Activated CD8-positive, alpha-beta T cell treated with anti-CD3 and anti-CD28 coated beads, Interleukin-2, amount 10 ng/mL, durations not matched to agents 7 days and 5 days (primary cell): ENCODE measurements at regions not wholly inside any gene's neighbourhood (a gene's known extent, or its start where the extent isn't known, plus 50 kb on each side); places are given as distances from the start of the nearest gene placed in this dataset.

Source experiments
- ATAC-seq: fragments of 150-1000 bp; cut with Tn5 transposase; one replicate; pipeline ENCODE4 v1.10.0; 2021; ENCODE audit warnings: moderate library complexity
- CTCF ChIA-PET: fragments of 350-600 bp; sonication (Branson Sonifier 250); formaldehyde crosslinking; loops from one replicate; lab custom pipeline; 2021; ENCODE audit warnings: antibody characterized with exemption; lab: Charles Lee
- POLR2A ChIA-PET: fragments of 350-600 bp; sonication (Branson Sonifier 250); formaldehyde crosslinking; loops from one replicate; lab custom pipeline; 2021; ENCODE audit warnings: antibody characterized with exemption; lab: Charles Lee
- DNase-seq: peaks from one replicate; pipeline ENCODE4 v3.0.0-alpha.2; 2020
- H3K27ac Mint-ChIP-seq: one replicate; pipeline ENCODE4 v1.8.0; 2021; ENCODE audit warnings: mild to moderate bottlenecking, mixed read lengths
- H3K27me3 Mint-ChIP-seq: one replicate; pipeline ENCODE4 v1.8.0; 2021; ENCODE audit warnings: low read depth, mixed read lengths
- H3K36me3 Mint-ChIP-seq: one replicate; pipeline ENCODE4 v1.8.0; 2021; ENCODE audit warnings: low read depth, mixed read lengths
- H3K4me1 Mint-ChIP-seq: one replicate; pipeline ENCODE4 v1.8.0; 2021; ENCODE audit warnings: low read depth, mixed read lengths
- H3K4me3 Mint-ChIP-seq: one replicate; pipeline ENCODE4 v1.8.0; 2021; ENCODE audit warnings: mild to moderate bottlenecking, mixed read lengths
- H3K9me3 Mint-ChIP-seq: one replicate; pipeline ENCODE4 v1.8.0; 2022; ENCODE audit warnings: mixed read lengths; ENCODE audit not compliant: insufficient read depth

DNA sequence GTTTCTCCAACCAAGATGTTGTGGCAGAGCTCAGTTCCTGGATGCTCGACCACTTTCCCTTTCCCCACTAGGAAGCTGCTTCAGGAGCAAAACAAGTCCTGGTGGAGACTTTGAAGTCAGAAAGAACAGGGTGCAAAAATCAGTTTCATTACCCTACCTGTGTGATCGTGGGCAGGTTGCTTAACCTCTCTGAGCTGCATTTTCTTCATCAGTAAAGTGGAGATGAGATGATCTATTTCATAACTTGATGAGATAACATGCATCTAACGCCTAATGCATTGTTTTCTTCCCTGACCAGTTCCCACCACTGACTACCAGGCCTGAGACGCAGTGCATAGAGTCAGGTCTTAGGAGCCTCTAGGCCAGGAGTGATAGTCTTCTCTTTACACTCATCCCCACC lies 470.0 kb downstream of the SOX6 start:
- ATAC-seq (no peak), DNase-seq (no peak)
- POLR2A ChIA-PET: no interaction called here
- H3K9me3 Mint-ChIP-seq: no peaks in the 10 kb centered on the region
- H3K27ac Mint-ChIP-seq: no peak overlapping the region
- no peaks in the 10 kb centered on the region for H3K4me1 Mint-ChIP-seq
- CTCF ChIA-PET: no interaction called here
- peaks cover 4% of the 10 kb centered on the region for H3K27me3 Mint-ChIP-seq
- H3K36me3 Mint-ChIP-seq: no peaks in the 10 kb centered on the region
- H3K4me3 Mint-ChIP-seq: no peak overlapping the region

DNA sequence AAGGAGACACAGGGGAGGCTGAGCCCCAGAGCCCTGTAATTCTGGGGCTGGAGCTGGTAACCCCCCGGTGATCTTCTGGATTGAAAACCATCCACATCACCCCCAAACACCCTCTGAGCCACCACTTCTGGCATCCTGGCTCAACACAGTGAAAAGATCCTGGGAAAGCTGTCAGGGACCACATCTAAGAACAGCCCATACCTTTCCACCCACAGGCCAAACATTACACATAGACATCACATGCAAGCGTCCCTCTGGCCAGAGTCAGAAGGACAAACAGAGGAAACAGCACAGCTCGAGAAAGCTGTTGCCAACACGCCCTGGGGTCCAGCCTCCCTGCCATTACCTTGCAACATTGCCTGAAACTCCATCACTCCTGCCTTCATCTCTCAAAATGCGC lies 469.5 kb downstream of the SOX6 start:
- H3K27me3 Mint-ChIP-seq: peaks cover 4% of the 10 kb centered on the region
- POLR2A ChIA-PET: no interaction called here
- no peaks in the 10 kb centered on the region for H3K4me1 Mint-ChIP-seq
- no peak overlapping the region for H3K4me3 Mint-ChIP-seq
- no peak overlapping the region for H3K27ac Mint-ChIP-seq
- ATAC-seq: no peak
- CTCF ChIA-PET: no interaction called here
- no peak for DNase-seq
- no peaks in the 10 kb centered on the region for H3K36me3 Mint-ChIP-seq
- H3K9me3 Mint-ChIP-seq: no peaks in the 10 kb centered on the region

DNA sequence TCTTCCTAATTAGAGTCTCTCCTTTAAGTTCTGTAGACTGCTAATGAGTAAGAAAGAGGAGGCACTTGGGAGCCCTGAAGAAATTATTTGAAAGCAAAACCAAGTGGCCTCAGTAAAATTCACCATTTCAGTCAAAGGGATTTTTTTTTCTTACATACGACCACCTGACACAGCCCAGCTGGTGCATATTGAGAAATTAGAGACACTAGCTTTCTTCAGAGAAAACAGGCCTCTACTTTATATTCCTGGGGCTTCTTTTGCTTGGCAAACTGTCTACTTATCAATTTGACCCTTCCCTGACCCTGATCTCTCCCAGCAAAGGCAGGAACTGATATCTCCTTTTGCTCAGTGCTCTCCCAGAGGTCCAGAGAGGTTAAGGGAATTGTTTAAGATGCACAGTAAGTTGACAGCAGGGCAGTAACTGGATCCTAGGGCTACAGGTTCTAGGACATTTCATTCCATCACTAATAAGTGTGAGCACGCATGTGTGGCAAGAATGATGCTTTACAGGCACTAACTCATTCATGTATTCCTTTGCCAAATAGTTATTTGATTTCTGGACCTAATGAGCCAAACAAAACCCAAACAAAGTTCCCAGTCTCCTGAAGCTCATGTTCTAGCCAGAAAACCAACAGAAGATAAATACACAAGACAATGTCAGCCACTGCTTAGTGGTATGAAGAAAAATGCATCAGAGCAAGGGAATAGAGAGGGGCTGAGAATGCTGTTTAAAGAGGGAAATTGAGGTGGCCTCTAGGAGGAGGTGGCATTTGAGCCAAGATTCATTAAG lies 467.6 kb downstream of the SOX6 start:
- Mint-ChIP-seq H3K27ac (no peak overlapping the region), H3K27me3 (peaks cover 4% of the 10 kb centered on the region), H3K36me3 (no peaks in the 10 kb centered on the region), H3K4me3 (no peak overlapping the region), H3K4me1 (no peaks in the 10 kb centered on the region), H3K9me3 (no peaks in the 10 kb centered on the region)
- ChIA-PET CTCF (no interaction called here), POLR2A (no interaction called here)
- no peak for ATAC-seq
- no peak for DNase-seq

DNA sequence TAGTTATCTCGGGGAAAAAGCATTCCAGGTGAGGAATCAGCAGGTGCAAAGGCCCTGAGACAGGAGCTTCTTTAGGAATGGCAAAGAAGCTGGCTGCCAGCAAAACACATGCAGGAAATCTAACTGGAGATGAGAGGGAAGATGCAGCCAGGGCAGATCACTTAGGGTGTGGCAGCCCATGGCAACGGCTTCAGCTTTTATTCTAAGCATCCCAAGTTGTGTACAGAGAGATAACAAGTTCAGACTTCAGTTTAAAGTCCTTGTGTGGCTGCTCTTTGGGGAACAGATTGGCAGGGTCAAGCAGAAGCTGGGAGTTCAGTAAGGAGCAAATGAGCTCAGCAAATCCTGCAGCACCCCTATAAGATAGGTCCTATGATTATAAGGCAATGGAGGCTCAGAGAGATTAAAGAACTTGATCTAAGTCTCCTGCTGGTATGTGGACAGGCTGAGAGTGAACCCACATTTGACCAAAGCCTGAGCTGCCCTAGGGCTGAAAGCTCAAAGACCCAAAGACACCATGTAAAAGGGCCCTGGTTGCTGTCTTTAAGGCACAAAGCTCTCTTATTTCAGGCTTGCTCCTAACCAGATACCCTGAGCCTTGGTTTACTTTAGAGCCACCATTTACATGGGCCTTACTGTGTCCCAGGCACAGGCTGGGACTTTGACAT lies 466.8 kb downstream of the SOX6 start:
- ATAC-seq: no peak
- peaks cover 4% of the 10 kb centered on the region for H3K27me3 Mint-ChIP-seq
- no peaks in the 10 kb centered on the region for H3K4me1 Mint-ChIP-seq
- H3K27ac Mint-ChIP-seq: no peak overlapping the region
- no peaks in the 10 kb centered on the region for H3K36me3 Mint-ChIP-seq
- no peak for DNase-seq
- ChIA-PET POLR2A (no interaction called here), CTCF (no interaction called here)
- no peaks in the 10 kb centered on the region for H3K9me3 Mint-ChIP-seq
- no peak overlapping the region for H3K4me3 Mint-ChIP-seq

DNA sequence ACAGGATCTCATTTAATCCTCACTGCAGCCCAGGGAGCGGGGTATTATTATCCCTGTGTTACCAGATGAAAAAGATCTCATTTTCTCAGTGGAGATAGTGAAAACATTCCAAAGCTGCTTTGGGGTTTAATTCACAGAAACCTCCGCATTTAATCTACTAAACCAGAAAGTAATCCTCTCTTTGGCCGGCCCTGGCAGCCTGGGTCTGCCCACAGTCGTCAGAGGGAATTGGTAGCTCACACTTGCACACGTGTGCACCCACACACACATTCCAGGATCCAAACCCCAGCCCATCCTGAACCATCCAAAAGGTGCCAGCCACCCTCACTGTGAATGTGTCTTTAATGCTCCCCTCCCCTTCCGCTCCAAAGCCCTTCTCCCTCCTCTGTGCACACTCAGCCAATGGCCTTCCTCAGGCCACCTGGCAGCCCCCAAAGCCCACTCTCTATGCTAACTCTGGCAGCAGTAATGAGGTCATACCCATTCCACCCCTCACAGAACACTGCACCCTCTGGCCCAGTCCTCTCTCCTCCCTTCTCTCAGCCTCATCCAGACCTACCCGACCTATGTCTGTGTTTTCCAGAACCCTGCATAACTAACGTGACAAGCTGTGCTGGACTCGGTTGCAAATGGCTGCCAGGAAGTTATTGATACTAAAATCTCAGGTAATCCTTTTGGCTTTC lies 466.2 kb downstream of the SOX6 start:
- Mint-ChIP-seq H3K27me3 (peaks cover 4% of the 10 kb centered on the region), H3K27ac (no peak overlapping the region), H3K4me1 (no peaks in the 10 kb centered on the region), H3K4me3 (no peak overlapping the region), H3K9me3 (no peaks in the 10 kb centered on the region), H3K36me3 (no peaks in the 10 kb centered on the region)
- ChIA-PET POLR2A (no interaction called here), CTCF (no interaction called here)
- DNase-seq (no peak), ATAC-seq (no peak)

DNA sequence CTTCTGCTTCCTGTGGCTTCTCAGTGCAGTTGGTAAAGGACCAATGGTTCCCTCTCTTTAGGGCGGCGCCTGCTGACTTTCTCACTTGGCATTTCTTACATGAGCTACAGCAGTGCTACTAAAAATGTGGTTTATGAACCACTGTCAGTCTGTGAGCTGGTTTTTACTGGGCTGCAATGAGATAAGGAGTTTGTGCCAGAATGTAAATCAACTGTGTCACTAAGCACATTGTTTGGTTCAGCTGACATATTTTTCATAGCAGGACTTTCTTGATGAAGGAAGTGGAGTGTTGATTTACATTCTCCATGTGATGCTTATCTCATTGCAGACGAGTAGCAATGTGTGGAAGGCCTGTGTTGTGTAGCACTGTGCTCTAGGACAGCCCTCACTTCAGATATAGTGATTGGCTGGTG lies 463.3 kb downstream of the SOX6 start:
- no peaks in the 10 kb centered on the region for H3K4me1 Mint-ChIP-seq
- no peaks in the 10 kb centered on the region for H3K36me3 Mint-ChIP-seq
- POLR2A ChIA-PET: no interaction called here
- no peak for ATAC-seq
- H3K27me3 Mint-ChIP-seq: peaks cover 4% of the 10 kb centered on the region
- H3K27ac Mint-ChIP-seq: no peak overlapping the region
- CTCF ChIA-PET: no interaction called here
- no peak overlapping the region for H3K4me3 Mint-ChIP-seq
- H3K9me3 Mint-ChIP-seq: no peaks in the 10 kb centered on the region
- no peak for DNase-seq

DNA sequence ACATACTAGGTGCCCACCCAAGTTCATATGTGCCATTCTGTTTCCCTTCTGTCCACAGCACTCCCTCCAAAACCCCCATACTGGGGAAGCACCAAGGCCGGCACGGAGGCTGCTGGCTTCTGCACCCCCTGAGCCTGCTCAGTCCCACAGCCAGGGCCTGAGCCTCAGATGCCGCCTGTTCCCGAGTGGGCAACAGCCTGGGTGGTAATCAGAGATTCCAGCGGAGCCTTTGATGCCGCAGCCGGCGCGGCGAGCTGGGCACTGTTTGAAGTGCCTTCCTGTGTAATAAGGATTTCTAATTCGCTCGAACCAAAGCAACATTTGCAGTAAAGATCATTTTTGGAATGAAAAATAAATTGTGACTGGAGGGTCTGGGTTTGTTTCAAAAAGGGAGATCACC lies 460.3 kb downstream of the SOX6 start:
- ChIA-PET CTCF (no interaction called here), POLR2A (no interaction called here)
- DNase-seq (no peak), ATAC-seq (no peak)
- no peak overlapping the region for H3K27ac Mint-ChIP-seq
- H3K27me3 Mint-ChIP-seq: no peaks in the 10 kb centered on the region
- no peaks in the 10 kb centered on the region for H3K9me3 Mint-ChIP-seq
- H3K36me3 Mint-ChIP-seq: no peaks in the 10 kb centered on the region
- H3K4me1 Mint-ChIP-seq: no peaks in the 10 kb centered on the region
- no peak overlapping the region for H3K4me3 Mint-ChIP-seq

DNA sequence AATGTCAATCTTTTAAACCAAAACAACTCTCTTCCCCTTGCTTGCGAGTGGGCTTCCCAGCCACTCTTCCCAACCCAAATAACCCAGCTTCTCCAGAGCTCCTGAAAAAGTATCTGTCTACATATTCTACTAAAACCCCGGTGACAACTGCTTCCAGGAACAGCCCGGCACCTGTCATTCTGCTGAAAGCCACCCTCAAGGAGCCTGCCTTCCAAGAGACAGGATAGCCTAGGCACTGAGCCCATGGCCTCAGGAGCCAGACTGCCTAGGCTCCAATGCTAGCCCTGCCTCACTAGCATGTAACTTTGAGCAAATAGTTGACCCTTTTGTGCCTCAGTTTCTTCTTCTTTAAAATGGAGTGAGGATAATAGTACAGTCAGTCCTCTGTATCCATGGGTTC lies 459.8 kb downstream of the SOX6 start:
- no peaks in the 10 kb centered on the region for H3K4me1 Mint-ChIP-seq
- ChIA-PET POLR2A (no interaction called here), CTCF (no interaction called here)
- H3K36me3 Mint-ChIP-seq: no peaks in the 10 kb centered on the region
- no peaks in the 10 kb centered on the region for H3K27me3 Mint-ChIP-seq
- no peaks in the 10 kb centered on the region for H3K9me3 Mint-ChIP-seq
- H3K27ac Mint-ChIP-seq: no peak overlapping the region
- DNase-seq (no peak), ATAC-seq (no peak)
- H3K4me3 Mint-ChIP-seq: no peak overlapping the region

DNA sequence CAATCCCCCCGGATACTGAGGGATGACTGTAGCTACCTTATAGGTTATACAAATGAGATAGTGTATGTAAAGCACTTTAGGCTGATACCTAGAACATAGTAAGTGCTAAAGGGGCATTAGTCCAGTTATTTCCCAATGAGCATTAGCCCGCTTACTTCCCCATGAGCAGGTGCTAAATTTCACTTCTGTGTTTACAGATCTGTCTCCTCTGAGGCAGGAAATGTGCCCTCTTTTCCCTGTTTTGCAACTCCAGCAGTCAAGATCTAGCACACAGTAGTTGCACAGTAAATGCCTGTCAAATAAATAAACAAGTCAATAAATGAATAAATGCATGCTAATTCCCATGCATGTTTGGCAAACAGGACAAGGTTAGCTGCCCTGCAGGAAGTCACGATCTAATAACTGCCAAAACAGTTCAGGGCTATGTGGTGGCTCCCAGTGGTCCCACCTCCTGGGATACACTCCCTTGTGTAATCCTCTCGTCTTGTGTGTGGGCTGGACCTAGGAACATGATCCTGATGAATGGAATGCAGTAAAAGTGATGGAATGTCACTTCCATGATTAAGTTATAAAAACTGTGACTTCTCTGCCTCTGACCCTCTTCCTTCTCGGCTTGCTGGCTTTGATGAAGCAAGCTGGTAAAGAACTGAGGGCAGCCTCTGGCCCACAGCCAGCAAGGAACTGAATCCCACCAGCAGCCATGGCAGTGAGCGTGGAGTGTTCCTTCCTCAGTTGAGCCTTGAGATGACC lies 459.0 kb downstream of the SOX6 start:
- Mint-ChIP-seq H3K36me3 (no peaks in the 10 kb centered on the region), H3K27ac (no peak overlapping the region), H3K27me3 (no peaks in the 10 kb centered on the region), H3K4me3 (no peak overlapping the region), H3K9me3 (no peaks in the 10 kb centered on the region), H3K4me1 (no peaks in the 10 kb centered on the region)
- ATAC-seq (no peak), DNase-seq (no peak)
- ChIA-PET POLR2A (no interaction called here), CTCF (no interaction called here)

DNA sequence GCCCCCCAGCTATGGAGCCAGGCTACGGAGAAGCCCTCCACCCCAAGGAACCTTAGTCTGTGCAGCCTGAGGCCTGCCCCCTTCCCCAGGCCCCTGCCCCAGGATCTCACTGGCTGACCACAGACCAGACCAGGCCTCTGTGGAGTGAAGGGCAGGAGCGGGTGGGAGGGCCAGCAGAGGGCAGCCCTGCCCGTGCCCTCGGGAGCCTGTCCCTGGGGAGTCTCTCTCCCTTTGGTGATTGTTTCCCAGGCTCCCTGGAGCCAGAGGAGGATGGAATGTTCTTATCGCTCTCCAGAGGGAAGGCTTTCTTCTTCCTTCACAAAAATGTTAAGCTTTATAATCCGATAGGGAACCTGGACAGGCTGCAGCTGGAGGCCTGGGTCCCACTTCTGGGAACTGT lies 455.3 kb downstream of the SOX6 start:
- DNase-seq (no peak), ATAC-seq (no peak)
- Mint-ChIP-seq H3K9me3 (no peaks in the 10 kb centered on the region), H3K36me3 (no peaks in the 10 kb centered on the region), H3K27me3 (no peaks in the 10 kb centered on the region), H3K27ac (no peak overlapping the region), H3K4me3 (no peak overlapping the region), H3K4me1 (no peaks in the 10 kb centered on the region)
- ChIA-PET CTCF (no interaction called here), POLR2A (no interaction called here)

DNA sequence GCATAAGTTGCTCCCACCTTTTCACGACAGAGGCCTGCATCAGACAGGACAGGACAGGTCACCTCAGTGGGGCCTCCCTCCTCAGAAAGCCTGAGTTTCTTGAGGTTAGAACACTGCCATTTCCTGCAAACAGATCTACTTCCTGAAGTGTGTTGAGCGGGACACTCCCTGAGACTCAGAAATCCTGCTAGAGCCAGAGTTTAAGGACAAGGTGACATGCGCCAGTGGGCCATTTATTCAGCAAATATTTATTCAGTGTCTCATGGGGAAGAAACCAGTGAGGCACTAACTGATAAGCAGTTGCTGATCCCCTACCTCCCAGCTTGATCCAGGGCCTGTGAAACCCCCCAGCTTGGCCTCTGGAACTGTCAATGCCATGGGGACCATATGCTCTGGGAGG lies 454.6 kb downstream of the SOX6 start:
- POLR2A ChIA-PET: no interaction called here
- H3K4me1 Mint-ChIP-seq: no peaks in the 10 kb centered on the region
- H3K9me3 Mint-ChIP-seq: no peaks in the 10 kb centered on the region
- H3K27me3 Mint-ChIP-seq: no peaks in the 10 kb centered on the region
- ATAC-seq (no peak), DNase-seq (no peak)
- H3K4me3 Mint-ChIP-seq: no peak overlapping the region
- CTCF ChIA-PET: no interaction called here
- no peaks in the 10 kb centered on the region for H3K36me3 Mint-ChIP-seq
- H3K27ac Mint-ChIP-seq: no peak overlapping the region

DNA sequence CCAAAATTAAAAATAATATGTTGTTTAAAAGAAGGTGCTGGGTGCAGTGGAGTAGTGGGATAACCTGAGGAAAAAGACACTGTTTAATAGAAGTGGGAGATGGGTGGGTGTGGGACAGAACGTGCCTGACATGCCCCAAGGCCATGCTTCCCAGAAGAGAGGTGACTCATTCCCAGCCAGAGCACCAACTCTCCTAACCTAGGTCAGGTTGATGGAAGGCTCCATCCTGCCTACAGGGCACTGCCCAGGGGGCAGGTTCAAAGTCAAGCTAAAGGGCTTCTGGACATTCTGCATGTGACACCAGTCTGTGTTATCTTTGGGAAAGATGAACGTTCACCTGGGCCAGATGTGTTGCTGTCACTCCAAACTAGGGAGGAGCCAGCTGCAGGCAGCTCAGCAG lies 453.1 kb downstream of the SOX6 start:
- Mint-ChIP-seq H3K27ac (no peak overlapping the region), H3K4me1 (no peaks in the 10 kb centered on the region), H3K4me3 (no peak overlapping the region), H3K36me3 (no peaks in the 10 kb centered on the region), H3K27me3 (no peaks in the 10 kb centered on the region), H3K9me3 (no peaks in the 10 kb centered on the region)
- no peak for ATAC-seq
- POLR2A ChIA-PET: no interaction called here
- CTCF ChIA-PET: no interaction called here
- no peak for DNase-seq
